Stimulated activated CD4-positive, alpha-beta T cell treated with anti-CD3 and anti-CD28 coated beads, Interleukin-12 subunit alpha, Interleukin-12 subunit beta, amount 100 ng/mL, for 4 hours (primary cell): ENCODE measurements at regions not wholly inside any gene's neighbourhood (a gene's known extent, or its start where the extent isn't known, plus 50 kb on each side); places are given as distances from the start of the nearest gene placed in this dataset.
"Not testable (repeated sequence)": the region's sequence is repeated elsewhere in the genome, so short reads cannot be mapped to it uniquely, and the experiment has no call there.

ENCODE experiments used
- DNase-seq: peaks from one replicate; pipeline ENCODE4 v3.0.0-alpha.2; 2020

GRCh38 chr14:77985211-77985615, 185.0 kb upstream of the NRXN3 start:
- DNase-seq: no peak

GRCh38 chr14:77986773-77987172, 183.4 kb upstream of the NRXN3 start:
- DNase-seq: no peak

- DNase-seq: no peak
These were observed 181.9 kb upstream of the NRXN3 start for GRCh38 chr14:77988096-77988870.

GRCh38 chr14:77988970-77989369, 181.2 kb upstream of the NRXN3 start:
- DNase-seq: no peak

- DNase-seq: no peak
These were observed 180.7 kb upstream of the NRXN3 start for GRCh38 chr14:77989441-77989991.

GRCh38 chr14:77990337-77990736, 179.8 kb upstream of the NRXN3 start:
- no peak for DNase-seq

- DNase-seq: no peak
These were observed 178.9 kb upstream of the NRXN3 start for GRCh38 chr14:77991128-77991772.

GRCh38 chr14:78005325-78005724, 164.8 kb upstream of the NRXN3 start:
- no peak for DNase-seq

GRCh38 chr14:78007160-78007559, 163.0 kb upstream of the NRXN3 start:
- no peak for DNase-seq

- no peak for DNase-seq
These were observed 159.5 kb upstream of the NRXN3 start for GRCh38 chr14:78010688-78011087.

- not testable (repeated sequence) for DNase-seq
These were observed 156.3 kb upstream of the NRXN3 start for GRCh38 chr14:78013911-78014310.

GRCh38 chr14:78016532-78016931, 153.6 kb upstream of the NRXN3 start:
- DNase-seq: no peak

GRCh38 chr14:78018283-78018682, 151.9 kb upstream of the NRXN3 start:
- no peak for DNase-seq

- peak; percentile 25 for DNase-seq
These were observed 148.1 kb upstream of the NRXN3 start for GRCh38 chr14:78022059-78022458.

GRCh38 chr14:78023112-78023511, 147.1 kb upstream of the NRXN3 start:
- no peak for DNase-seq

- no peak for DNase-seq
These were observed 141.7 kb upstream of the NRXN3 start for GRCh38 chr14:78028471-78028870.

GRCh38 chr14:78029601-78030372, 140.4 kb upstream of the NRXN3 start:
- DNase-seq: no peak

- DNase-seq: no peak
These were observed 126.8 kb upstream of the NRXN3 start for GRCh38 chr14:78043349-78043748.

GRCh38 chr14:78048120-78048519, 122.1 kb upstream of the NRXN3 start:
- DNase-seq: no peak

- not testable (repeated sequence) for DNase-seq
These were observed 113.3 kb upstream of the NRXN3 start for GRCh38 chr14:78056890-78057289.

GRCh38 chr14:78070344-78070743, 99.8 kb upstream of the NRXN3 start:
- DNase-seq: no peak

- no peak for DNase-seq
These were observed 99.1 kb upstream of the NRXN3 start for GRCh38 chr14:78071016-78071549.

GRCh38 chr14:78073028-78073427, 97.1 kb upstream of the NRXN3 start:
- no peak for DNase-seq
